ENCODE measurements at regions not wholly inside any gene's neighbourhood (a gene's known extent, or its start where the extent isn't known, plus 50 kb on each side); places are given as distances from the start of the nearest gene placed in this dataset.

DNA sequence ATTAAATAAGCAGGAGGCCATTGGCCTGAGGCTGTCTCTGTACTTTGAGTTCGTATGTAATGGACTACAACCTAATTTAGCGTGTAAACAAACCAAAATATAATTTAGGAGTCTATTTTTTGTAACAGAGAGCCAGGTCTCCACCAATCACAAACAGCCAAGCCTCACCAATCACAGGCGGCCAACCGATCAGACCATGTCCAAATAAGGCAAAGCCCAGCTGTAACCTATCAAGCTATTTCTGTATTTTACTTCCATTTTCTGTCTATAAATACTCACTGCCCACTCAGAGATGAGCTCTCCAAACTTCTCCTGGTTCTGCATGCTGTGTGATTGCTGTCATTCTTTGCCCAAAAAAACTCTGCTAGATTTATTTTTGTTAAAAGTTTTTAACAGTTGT is 322.7 kb downstream of the NPIPA8 start:
- H3K9me3 ChIP-seq (ENCODE audit: low read depth, low read length): no peaks in the 10 kb centered on the region
- DNase-seq (ENCODE audit: low read depth, low spot score): no peak
- no peaks in the 10 kb centered on the region for H3K36me3 ChIP-seq (ENCODE audit: insufficient read depth, low read length)
- no peak overlapping the region for H3K9ac ChIP-seq (ENCODE audit: insufficient read length)
- TF ChIP-seq FOXP2 (optimal IDR thresholded peaks at IDR 0.05; ENCODE audit: control extremely low read depth, extremely low read length, insufficient read depth) (no peak), POLR2AphosphoS5 (IDR thresholded peaks at IDR 0.05; ENCODE audit: borderline replicate concordance, low read depth, low read length) (no peak), EZH2 (IDR thresholded peaks at IDR 0.05) (no peak)
- H3K4me3 ChIP-seq: no peak overlapping the region
- no peak overlapping the region for H3K27ac ChIP-seq

DNA sequence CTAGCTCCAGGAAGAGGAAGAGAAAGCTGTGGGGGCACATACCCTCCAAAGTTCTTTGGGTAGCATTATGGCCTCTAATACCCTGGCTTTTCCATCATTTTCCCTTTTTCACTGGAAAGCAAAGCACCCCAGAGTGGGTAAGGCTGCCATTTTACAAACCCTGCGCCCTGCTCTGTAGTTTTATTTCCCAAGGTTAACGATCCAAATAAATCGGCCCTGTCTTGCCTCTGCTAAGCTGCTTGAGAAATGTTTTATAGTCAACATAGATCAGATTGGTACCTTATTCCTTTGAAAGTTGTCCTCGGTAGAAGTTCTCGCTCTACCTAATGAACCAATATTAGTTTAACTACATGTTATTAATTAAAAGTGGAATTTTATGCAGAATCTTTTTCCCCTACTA is 328.2 kb downstream of the NPIPA8 start:
- DNase-seq (ENCODE audit: low read depth, low spot score): no peak
- H3K4me3 ChIP-seq: no peak overlapping the region
- H3K36me3 ChIP-seq (ENCODE audit: insufficient read depth, low read length): no peaks in the 10 kb centered on the region
- no peak overlapping the region for H3K9ac ChIP-seq (ENCODE audit: insufficient read length)
- no peak for TF ChIP-seq EZH2 (IDR thresholded peaks at IDR 0.05)
- no peaks in the 10 kb centered on the region for H3K9me3 ChIP-seq (ENCODE audit: low read depth, low read length)
- no peak overlapping the region for H3K27ac ChIP-seq

DNA sequence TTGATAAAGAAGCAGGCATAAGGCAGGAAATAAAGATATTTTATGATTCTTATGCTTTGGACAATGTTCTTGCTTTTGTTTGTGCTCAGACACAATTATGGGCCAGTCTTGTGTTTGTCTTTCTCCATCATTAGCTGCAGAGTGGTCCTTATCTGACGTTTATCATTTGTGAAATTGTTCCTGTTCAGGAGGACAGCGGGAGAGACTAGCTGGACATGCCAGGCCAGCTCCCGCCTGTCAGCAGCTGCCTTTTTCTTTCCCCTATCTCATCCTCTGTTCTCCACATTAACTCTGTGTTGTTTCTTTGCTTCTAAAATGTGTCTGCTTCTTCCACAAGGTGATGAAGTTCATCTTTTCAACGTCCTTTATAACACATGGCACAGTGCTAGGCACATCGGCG is 333.5 kb downstream of the NPIPA8 start:
- Histone ChIP-seq H3K9me3 (ENCODE audit: low read depth, low read length) (no peaks in the 10 kb centered on the region), H3K27ac (no peak overlapping the region), H3K9ac (ENCODE audit: insufficient read length) (no peak overlapping the region), H3K4me3 (no peak overlapping the region), H3K36me3 (ENCODE audit: insufficient read depth, low read length) (no peaks in the 10 kb centered on the region)
- TF ChIP-seq FOXP2 (optimal IDR thresholded peaks at IDR 0.05; ENCODE audit: control extremely low read depth, extremely low read length, insufficient read depth) (no peak), POLR2AphosphoS5 (IDR thresholded peaks at IDR 0.05; ENCODE audit: borderline replicate concordance, low read depth, low read length) (no peak), EZH2 (IDR thresholded peaks at IDR 0.05) (no peak)
- no peak for DNase-seq (ENCODE audit: low read depth, low spot score)

DNA sequence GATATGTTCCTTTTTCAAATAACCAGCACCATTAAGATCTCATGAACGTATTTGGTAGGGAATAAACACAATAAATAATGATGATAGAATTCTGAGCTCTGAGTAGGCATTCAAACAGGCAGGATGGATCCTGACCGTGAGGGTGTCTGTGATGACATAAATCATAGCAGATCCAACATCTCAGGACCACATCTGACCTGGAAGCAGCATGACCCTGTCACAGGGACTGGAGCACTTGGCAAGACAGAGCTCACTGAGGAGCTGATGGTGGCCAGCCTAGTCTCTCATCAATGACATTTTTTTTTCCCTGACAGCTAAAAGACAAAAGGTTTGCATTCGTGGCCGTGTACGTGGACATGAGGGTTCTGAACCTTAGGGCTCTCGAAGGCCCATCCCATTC is 337.5 kb downstream of the NPIPA8 start:
- no peak overlapping the region for H3K9ac ChIP-seq (ENCODE audit: insufficient read length)
- no peak overlapping the region for H3K4me3 ChIP-seq
- no peak overlapping the region for H3K27ac ChIP-seq
- no peaks in the 10 kb centered on the region for H3K36me3 ChIP-seq (ENCODE audit: insufficient read depth, low read length)
- DNase-seq (ENCODE audit: low read depth, low spot score): no peak
- H3K9me3 ChIP-seq (ENCODE audit: low read depth, low read length): no peaks in the 10 kb centered on the region
- no peak for TF ChIP-seq EZH2 (IDR thresholded peaks at IDR 0.05)
- no peak for TF ChIP-seq FOXP2 (optimal IDR thresholded peaks at IDR 0.05; ENCODE audit: control extremely low read depth, extremely low read length, insufficient read depth)
- no peak for TF ChIP-seq POLR2AphosphoS5 (IDR thresholded peaks at IDR 0.05; ENCODE audit: borderline replicate concordance, low read depth, low read length)

DNA sequence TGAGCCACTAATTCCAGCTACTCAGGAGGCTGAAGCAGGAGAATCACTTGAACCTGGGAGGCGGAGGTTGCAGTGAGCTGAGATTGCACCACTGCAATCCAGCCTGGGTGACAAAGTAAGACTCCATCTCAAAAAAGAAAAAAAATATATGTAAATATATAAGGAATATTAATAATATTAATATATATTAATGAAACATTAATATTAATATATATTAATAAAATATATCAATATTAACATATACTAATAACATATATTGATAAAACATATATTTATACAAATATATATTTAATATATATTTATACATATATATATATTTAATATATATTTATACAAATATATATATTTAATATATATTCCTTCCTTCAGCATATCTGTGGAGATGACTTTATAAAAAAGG is 338.0 kb downstream of the NPIPA8 start:
- Histone ChIP-seq H3K9ac (ENCODE audit: insufficient read length) (no peak overlapping the region), H3K27ac (no peak overlapping the region), H3K36me3 (ENCODE audit: insufficient read depth, low read length) (no peaks in the 10 kb centered on the region), H3K9me3 (ENCODE audit: low read depth, low read length) (no peaks in the 10 kb centered on the region), H3K4me3 (no peak overlapping the region)
- DNase-seq (ENCODE audit: low read depth, low spot score): no peak
- TF ChIP-seq FOXP2 (optimal IDR thresholded peaks at IDR 0.05; ENCODE audit: control extremely low read depth, extremely low read length, insufficient read depth) (no peak), POLR2AphosphoS5 (IDR thresholded peaks at IDR 0.05; ENCODE audit: borderline replicate concordance, low read depth, low read length) (no peak), EZH2 (IDR thresholded peaks at IDR 0.05) (no peak)

DNA sequence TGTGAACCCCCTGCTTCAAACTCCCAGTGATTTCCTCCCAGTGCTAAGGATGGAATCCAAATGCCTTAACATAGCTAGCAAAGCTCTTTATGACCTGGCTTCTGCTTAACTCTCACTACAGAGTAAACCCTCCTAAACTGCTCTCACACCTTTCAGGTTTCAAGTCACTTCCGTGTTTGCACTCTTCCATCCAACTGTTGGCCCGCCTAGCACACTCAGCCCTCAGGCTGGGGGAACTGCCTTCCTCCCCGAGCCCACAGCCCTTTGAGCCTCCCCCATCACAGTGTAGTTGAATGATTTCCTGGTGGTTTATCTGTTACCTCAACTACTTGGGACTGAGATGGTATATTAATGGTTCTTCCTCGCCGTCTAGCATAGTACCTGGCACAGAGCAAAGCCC is 342.5 kb downstream of the NPIPA8 start:
- H3K27ac ChIP-seq: no peak overlapping the region
- H3K9ac ChIP-seq (ENCODE audit: insufficient read length): no peak overlapping the region
- TF ChIP-seq FOXP2 (optimal IDR thresholded peaks at IDR 0.05; ENCODE audit: control extremely low read depth, extremely low read length, insufficient read depth) (no peak), EZH2 (IDR thresholded peaks at IDR 0.05) (no peak), POLR2AphosphoS5 (IDR thresholded peaks at IDR 0.05; ENCODE audit: borderline replicate concordance, low read depth, low read length) (no peak)
- H3K9me3 ChIP-seq (ENCODE audit: low read depth, low read length): no peaks in the 10 kb centered on the region
- no peaks in the 10 kb centered on the region for H3K36me3 ChIP-seq (ENCODE audit: insufficient read depth, low read length)
- DNase-seq (ENCODE audit: low read depth, low spot score): no peak
- H3K4me3 ChIP-seq: no peak overlapping the region

DNA sequence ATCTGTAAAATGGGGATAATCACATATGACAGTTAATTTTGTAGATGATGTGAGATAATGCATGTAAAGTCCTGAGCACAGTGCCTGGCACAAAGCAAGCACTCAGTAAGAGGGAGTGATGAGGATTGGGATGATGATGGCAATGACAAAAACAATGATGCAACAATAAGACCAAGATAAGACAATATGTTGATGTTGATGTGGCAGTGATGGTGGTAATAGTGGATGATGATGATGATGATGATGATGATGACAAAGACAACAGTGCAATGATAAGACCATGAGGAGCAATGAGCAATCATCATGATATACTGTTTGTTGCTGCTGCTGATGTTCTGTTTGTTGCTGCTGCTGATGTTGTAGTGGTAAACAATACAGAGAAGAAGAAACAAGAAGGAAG is 344.1 kb downstream of the NPIPA8 start:
- Histone ChIP-seq H3K9me3 (ENCODE audit: low read depth, low read length) (no peaks in the 10 kb centered on the region), H3K27ac (no peak overlapping the region), H3K9ac (ENCODE audit: insufficient read length) (no peak overlapping the region), H3K4me3 (no peak overlapping the region), H3K36me3 (ENCODE audit: insufficient read depth, low read length) (no peaks in the 10 kb centered on the region)
- TF ChIP-seq EZH2 (IDR thresholded peaks at IDR 0.05) (no peak), FOXP2 (optimal IDR thresholded peaks at IDR 0.05; ENCODE audit: control extremely low read depth, extremely low read length, insufficient read depth) (no peak), POLR2AphosphoS5 (IDR thresholded peaks at IDR 0.05; ENCODE audit: borderline replicate concordance, low read depth, low read length) (no peak)
- DNase-seq (ENCODE audit: low read depth, low spot score): no peak

DNA sequence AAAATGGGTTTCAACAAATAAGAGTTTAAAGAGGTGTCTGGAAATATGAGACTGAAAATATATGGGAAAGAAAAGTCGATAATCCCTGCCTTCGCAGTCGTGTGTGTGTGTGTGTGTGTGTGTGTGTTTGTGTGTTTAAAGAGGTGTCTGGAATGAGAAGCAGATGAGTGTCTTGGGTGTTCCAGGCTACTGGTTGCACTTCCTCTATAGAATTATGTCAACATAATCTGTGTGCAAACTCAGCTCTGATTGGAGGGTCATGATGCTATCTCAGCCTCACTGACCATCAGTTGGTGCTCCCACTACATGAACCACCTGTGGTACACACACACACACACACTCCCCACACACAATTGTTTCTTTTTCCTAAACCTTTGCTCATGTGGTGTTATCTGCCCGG is 347.3 kb downstream of the NPIPA8 start:
- H3K9me3 ChIP-seq (ENCODE audit: low read depth, low read length): no peaks in the 10 kb centered on the region
- H3K36me3 ChIP-seq (ENCODE audit: insufficient read depth, low read length): no peaks in the 10 kb centered on the region
- H3K4me3 ChIP-seq: no peak overlapping the region
- TF ChIP-seq EZH2 (IDR thresholded peaks at IDR 0.05) (no peak), FOXP2 (optimal IDR thresholded peaks at IDR 0.05; ENCODE audit: control extremely low read depth, extremely low read length, insufficient read depth) (no peak), POLR2AphosphoS5 (IDR thresholded peaks at IDR 0.05; ENCODE audit: borderline replicate concordance, low read depth, low read length) (no peak)
- H3K27ac ChIP-seq: no peak overlapping the region
- DNase-seq (ENCODE audit: low read depth, low spot score): no peak
- no peak overlapping the region for H3K9ac ChIP-seq (ENCODE audit: insufficient read length)

DNA sequence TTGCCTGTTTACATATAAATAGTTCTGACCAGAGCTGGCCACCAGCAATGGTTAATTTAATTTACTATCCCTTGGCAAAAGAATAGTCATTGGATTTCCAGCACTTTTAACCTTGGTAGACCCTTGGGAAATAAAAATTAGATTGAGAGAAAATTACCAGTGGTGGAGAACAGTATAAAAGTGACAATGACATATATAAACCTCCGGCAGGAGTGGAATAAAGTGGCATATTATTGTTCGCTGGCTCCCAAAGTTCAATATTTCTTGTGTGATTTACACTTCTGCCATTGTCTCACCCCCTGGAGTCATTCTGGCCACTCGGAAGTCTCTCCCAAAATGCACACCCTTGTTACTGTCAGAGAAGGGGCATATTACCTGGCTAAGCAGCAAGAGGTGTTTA is 347.7 kb downstream of the NPIPA8 start:
- TF ChIP-seq POLR2AphosphoS5 (IDR thresholded peaks at IDR 0.05; ENCODE audit: borderline replicate concordance, low read depth, low read length) (no peak), EZH2 (IDR thresholded peaks at IDR 0.05) (no peak), FOXP2 (optimal IDR thresholded peaks at IDR 0.05; ENCODE audit: control extremely low read depth, extremely low read length, insufficient read depth) (no peak)
- no peak for DNase-seq (ENCODE audit: low read depth, low spot score)
- no peak overlapping the region for H3K9ac ChIP-seq (ENCODE audit: insufficient read length)
- H3K9me3 ChIP-seq (ENCODE audit: low read depth, low read length): no peaks in the 10 kb centered on the region
- H3K4me3 ChIP-seq: no peak overlapping the region
- H3K36me3 ChIP-seq (ENCODE audit: insufficient read depth, low read length): no peaks in the 10 kb centered on the region
- H3K27ac ChIP-seq: no peak overlapping the region

Data from SK-N-MC (cell line).